ENCODE measurements at regions not wholly inside any gene's neighbourhood (a gene's known extent, or its start where the extent isn't known, plus 50 kb on each side); places are given as distances from the start of the nearest gene placed in this dataset.
"Not testable (repeated sequence)": the region's sequence is repeated elsewhere in the genome, so short reads cannot be mapped to it uniquely, and the experiment has no call there.

DNA sequence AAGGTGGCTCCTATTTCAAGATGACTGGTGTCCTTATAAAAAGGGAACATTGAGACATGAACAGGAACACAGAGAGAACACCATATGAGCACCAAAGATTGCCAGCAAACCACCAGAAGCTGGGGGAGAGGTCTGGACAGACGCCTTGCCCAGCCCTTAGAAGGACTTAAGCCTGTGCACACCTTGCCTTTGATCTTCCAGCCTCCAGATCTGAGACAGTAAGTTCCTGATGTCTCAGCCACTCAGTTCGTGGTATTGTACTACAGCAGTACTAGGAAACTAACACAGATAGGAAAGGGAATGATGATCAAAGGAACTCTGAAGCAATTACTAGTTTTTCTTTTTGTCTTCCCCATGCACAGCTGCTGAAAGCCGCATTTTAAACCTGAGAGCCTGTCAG lies 137.3 kb upstream of the FHL2 start:
- DNase-seq (ENCODE audit: low spot score), result no peak

DNA sequence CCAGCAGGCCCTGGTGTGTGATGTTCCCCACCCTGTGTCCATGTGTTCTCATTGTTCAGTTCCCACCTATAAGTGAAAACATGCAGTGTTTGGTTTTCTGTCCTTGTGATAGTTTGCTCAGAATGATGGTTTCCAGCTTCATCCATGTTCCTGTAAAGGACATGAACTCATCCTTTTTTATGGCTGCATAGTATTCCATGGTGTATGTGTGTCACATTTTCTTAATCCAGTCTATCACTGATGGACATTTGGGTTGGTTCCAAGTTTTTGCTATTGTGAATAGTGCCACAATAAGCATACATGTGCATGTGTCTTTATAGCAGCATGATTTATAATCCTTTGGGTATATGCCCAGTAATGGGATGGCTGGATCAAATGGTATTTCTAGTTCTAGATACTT lies 130.4 kb upstream of the FHL2 start:
- DNase-seq (ENCODE audit: low spot score), result not testable (repeated sequence)

DNA sequence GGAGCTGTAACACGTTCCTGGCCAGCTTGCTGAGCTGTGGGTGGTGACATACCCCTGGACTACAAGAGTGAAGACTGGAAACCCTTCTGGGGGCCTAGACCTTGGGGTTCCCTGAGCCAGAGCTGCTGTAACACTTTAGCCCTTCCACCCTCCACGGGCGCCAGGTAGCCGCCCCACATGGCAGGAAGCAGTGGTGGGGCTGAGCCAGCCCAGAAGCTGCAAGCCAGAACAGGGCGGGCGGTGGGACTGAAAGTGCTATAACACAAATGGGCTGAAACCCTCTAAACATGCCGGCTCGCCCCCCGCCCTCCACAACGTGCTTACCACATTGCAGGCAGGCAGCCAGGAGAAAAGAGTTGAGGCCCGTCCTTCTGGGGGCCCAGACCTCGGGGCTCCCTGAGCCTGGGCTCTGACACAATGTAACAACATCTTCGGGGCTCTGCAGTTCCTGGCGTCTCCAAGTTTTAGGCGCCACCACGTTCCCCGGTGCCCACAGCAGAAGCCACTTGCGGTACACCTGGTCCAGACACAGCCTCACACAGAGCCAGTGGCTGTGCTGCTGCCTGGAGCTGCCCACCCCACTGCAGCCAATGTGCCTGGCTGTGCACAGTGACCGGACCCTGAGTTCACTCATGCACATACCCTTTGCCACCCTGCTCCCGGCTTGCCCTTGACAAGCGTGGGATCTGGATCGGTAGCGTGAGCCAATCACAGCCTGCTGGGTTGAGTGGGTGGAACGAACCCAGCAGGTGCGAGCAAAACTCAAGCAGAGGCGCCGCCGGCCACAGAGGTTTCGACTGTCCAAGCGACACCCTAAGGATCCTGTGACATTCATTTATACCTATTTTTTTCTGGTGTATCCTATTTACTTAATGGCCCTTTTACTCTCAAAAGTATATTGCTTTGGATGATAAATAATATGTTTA lies 127.4 kb upstream of the FHL2 start:
- no peak for DNase-seq (ENCODE audit: low spot score)

DNA sequence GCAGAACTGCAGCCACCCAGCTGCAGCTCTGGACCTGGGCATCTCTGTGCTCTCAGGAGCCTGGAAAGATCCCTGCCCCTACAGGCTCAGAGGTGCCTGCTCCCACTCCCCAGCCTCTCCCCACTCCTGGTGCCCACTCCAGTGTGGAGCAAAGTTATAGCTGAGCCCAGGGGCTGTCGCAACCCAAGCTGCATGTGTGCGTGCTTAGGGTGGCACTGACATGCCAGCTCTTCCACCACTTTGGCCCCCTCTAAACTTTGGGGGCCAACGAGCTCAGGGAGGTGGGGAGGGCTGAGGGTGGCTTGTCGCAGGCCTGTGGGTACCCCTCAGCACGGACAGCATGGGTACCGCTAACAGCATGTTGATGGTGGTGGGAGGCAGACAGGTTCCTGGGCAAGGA lies 126.3 kb upstream of the FHL2 start:
- no peak for DNase-seq (ENCODE audit: low spot score)

GRCh38 chr2:105522645-105523044 lies 123.8 kb upstream of the FHL2 start:
- DNase-seq (ENCODE audit: low spot score), result no peak

GRCh38 chr2:105521616-105522015 lies 122.8 kb upstream of the FHL2 start:
- DNase-seq (ENCODE audit: low spot score), result no peak

GRCh38 chr2:105521176-105521575 lies 122.3 kb upstream of the FHL2 start:
- DNase-seq (ENCODE audit: low spot score), result no peak

GRCh38 chr2:105519516-105519915 lies 120.7 kb upstream of the FHL2 start:
- no peak for DNase-seq (ENCODE audit: low spot score)

GRCh38 chr2:105518897-105519296 lies 120.0 kb upstream of the FHL2 start:
- DNase-seq (ENCODE audit: low spot score), result no peak

DNA sequence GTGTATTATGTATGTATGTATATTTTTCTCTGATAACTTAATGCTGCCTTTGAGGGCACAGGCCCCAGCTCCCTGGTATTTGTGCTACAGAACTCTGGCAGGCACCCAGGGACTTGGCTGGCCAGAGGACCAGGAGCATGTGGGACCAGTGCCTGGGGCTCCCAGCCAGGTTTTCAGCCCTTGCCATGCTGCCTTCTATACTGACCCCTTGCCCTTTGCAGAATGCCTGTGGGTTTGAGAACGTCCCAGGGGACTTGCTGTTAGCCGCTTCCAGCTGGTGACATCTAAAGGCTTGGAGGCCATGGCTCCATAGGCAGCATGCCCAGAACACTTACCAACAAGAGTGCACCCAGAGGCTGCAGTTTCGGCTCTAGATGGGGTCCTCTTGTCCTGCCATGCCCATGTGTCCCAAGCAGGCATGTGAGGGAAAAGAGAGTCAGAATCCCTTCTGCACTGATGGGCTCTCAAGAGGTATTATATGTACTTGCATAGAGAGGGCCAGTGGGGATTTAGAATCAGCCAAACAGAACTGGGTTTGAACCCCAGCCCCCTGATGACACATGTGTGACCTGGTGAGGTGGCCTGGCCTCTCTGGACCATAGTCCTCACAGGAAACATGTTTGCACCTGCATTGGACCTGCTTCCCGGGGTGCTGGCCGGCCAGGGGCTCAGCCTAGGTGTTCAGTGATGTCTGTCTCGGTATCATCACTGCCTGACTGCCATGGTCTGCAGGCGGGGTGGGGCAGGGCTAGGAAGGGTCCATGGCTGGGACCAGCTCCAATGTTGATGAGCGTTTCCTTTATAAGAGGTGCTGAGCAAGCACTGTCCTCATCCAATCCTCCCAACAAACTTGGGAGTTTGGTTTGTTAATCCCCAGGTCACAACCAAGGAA lies 119.2 kb upstream of the FHL2 start:
- DNase-seq (ENCODE audit: low spot score), result no peak

DNA sequence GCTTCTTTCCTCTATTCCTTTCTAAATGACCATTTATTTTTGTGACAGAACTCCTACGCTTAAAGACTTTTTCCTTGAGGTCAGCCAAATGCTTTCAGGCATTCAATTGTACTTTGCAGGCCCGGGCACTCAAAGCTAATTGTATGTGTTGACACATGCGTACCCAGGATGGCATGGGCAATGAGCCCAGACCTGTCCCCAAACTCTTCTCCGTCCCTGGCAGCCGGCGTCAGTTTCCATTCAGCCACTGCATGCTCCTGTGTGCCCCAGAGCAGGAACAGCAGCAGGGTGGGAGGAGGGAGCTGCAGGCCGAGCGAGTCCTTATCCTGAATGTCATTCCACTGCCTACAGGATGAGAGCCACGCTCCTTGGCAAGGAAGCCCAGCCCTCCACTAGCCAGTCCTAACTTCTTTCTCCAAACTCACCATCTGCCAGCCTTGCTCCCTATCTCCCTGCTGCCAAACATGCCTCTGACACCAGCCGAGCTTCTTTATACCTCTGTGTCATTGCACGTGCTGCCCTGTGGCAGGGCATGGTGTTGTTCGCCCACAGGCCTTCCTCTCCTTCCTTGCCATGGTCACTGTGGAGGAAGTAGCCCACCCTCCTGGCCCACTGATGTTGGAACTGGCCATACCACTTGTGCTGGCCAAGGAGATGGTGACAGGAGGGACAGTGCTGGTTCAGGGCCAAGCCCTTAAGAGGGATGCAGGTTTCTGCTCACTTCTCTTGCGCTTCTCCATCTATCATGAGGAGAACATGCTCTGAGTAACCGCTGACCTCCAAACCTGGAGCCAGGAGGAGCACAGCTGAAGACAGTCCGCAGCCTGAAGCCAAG lies 116.9 kb upstream of the FHL2 start:
- no peak for DNase-seq (ENCODE audit: low spot score)

- no peak for DNase-seq (ENCODE audit: low spot score)
These were observed 115.7 kb upstream of the FHL2 start for GRCh38 chr2:105514576-105514975.

DNA sequence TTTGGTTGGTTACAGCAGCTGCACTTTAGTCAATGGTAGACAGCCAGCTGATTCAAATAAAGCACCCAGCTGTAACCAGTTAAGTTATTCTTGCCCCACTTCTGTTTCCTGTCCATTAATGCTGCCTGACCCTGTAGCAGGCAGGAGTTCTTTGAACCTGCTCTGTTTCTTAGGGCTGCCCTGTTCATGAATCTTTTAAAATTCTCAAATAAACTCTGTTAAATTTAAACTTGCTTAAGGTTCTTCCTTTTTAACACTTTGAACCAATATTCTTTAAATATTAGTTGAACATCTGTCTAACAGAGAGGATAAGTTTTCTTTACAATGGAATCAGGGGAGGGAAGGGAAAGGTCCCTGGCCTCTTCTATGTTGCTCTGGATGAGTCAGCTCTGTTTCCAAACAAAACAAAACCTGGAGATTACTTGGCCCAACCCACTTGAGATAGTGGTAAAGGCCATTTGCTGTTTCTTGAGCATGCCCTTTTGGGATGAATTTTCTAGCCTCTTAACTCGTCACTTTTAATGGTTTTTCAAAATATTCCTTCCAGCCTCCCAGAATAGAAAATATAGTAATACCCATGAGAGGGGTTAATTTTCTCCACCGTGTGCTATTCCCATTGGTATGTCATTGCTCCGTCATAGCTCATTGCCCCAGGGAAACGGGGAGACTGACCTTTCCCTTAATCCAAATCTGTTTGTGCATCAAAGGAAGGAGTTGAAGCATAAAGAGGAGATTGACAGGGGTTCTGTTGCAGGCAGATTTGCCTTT lies 112.1 kb upstream of the FHL2 start:
- DNase-seq (ENCODE audit: low spot score), result no peak

GRCh38 chr2:105509269-105510086 lies 110.6 kb upstream of the FHL2 start:
- DNase-seq (ENCODE audit: low spot score), result no peak

DNA sequence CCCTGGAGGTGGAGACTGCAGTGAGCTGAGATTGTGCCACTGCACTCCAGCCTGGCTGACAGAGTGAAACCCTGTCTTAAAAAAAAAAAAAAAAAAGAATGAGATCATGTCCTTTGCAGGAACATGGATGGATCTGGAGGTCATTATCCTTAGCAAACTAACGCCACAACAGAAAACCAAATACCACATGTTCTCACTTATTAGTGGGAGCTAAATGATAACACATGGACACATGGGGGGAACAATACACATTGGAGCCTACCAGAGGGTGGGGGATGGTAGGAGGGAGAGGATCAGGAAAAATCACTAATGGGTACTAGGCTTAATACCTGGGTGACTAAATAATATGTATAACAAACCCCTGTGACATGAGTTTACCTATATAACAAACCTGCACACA lies 108.0 kb upstream of the FHL2 start:
- not testable (repeated sequence) for DNase-seq (ENCODE audit: low spot score)

DNA sequence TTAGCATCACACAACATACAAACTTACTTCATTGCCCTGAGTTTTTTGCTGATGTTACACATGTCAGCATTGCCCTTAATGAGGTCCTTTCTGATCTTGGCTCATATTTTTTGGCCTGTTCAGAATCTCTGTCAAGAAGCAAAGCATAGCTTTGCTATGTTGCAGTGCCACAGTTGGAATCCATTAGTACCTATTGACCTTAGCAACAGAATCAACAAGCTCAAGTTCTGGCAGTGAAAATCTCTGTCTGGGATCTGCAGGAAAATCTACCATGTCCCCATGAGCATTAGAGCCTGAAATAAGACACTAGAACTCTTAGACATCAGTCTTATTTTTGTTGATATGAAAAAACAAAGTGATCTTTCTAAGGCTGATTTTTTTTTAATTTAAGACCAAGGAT lies 105.6 kb upstream of the FHL2 start:
- no peak for DNase-seq (ENCODE audit: low spot score)

- DNase-seq (ENCODE audit: low spot score), result no peak
These were observed 103.9 kb upstream of the FHL2 start for GRCh38 chr2:105502625-105503334.

DNA sequence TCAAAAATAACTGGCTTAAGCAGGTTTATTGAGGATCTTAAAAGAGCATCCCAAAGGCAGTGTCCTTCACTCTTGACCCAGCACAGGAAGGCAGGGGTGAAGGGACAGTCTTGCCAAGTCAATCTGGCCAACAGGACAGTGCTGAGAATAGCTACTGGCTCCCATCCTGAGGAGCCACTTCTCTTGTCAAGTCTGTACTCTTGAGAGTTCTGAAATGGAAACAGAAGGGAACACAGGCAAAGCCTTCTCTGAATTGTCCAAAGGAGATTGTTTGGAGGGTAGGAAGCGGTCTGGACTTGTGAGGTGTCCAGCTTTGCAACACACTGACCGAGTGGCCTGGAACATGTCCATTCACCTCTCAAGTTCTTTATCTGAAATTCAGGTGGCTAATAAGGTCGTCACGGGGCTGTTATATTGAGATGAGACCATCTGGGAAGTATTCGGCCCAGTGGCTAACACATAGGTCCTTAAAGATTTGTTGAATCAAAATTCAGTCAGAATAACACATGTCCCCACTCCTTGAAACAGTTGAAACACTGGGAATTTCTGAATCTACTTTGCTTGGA lies 99.5 kb upstream of the FHL2 start:
- DNase-seq (ENCODE audit: low spot score), result no peak

DNA sequence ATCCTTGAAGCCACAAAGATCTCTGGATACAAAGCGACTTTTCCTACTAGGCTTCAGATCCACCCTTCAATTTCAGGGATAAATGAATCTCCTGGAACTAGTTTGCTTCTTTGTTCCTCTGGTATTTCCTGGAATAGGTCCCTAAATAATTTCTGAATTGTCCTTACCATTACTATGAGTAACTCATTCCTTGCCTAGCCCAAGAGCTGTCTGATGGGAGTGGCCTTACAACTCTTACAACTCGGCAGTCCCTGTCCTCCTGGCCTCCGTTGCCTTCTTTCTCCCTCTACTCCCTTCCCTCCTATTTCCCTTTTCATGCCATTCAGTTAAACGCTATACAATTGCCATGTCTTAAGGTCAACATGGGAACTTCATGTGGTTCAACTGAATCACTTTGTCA lies 98.2 kb upstream of the FHL2 start:
- DNase-seq (ENCODE audit: low spot score), result no peak

DNA sequence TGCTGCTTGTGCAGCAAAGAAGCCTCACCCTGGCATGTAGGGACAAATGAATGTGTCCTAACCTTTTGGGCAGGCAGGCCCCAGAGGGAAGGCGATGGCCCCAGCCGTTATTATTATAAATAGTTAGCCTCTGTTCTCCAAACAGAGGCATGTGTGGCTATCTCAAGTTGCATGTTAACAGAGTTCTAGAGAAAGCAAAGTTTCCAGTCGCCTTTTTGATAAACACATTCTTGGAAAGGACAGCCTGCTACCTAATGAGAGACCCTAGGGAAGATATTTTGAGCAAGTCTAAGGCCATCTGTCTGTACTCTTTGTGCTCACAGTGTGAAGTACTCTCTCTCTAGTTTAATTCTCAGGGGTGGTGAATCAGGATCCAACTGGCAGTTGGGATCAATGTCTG lies 97.4 kb upstream of the FHL2 start:
- DNase-seq (ENCODE audit: low spot score), result no peak

Measured in CD4-positive, alpha-beta T cell treated with Interleukin-15 for 4 hours (primary cell).